ENCODE measurements at regions not wholly inside any gene's neighbourhood (a gene's known extent, or its start where the extent isn't known, plus 50 kb on each side); places are given as distances from the start of the nearest gene placed in this dataset.
A peak's percentile ranks its signal among the peaks of the same experiment; 100 is the strongest.

DNA sequence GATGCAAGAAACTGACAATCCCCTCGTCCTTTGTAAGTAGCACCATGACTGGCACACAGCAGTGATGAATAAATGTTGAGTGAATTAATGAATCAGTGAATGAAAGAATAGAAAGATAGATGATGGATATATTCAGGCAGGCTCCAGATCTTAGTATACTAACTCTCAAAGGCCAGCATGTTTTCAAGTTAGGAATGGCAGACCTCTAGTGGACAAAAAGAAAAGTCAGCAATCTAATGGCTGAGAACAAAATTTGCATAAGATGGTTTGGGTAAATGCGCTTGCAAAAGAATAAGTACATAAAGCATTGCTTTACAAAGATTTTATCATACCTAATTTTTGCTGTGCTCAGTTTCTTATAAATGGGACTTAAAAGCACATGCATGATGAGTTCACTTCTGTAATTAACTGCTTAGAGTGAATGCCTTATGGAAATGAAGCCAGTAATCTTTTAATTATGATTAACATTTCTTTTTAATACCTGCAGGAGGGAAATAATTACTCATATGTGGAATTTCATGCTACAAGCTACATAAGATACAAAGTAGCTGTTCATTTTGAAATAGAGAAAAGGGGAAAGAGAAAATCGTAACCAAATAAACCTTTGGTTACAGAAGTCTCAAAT is 126.9 kb upstream of the GPRIN3 start:
- ChIA-PET POLR2A (no interaction called here), CTCF (interaction anchor here (1.4 kb wide), 1 partner anchor 208 kb away, joined by 7 read pairs; no protein-coding TSS in a partner anchor)
- no peak for TF ChIP-seq TARDBP (IDR thresholded peaks at IDR 0.05)
- TF ChIP-seq FOXK2 (IDR thresholded peaks at IDR 0.05), result no peak
- TF ChIP-seq FOXM1 (IDR thresholded peaks at IDR 0.05; ENCODE audit: borderline replicate concordance), result no peak
- no peak for TF ChIP-seq SUZ12 (IDR thresholded peaks at IDR 0.05)
- no peak for TF ChIP-seq L3MBTL2 (conservative IDR thresholded peaks at IDR 0.05)
- TF ChIP-seq BHLHE40 (IDR thresholded peaks at IDR 0.05; ENCODE audit: borderline replicate concordance), result no peak
- peak; percentile 50 for DNase-seq (ENCODE audit: extremely low spot score)

DNA sequence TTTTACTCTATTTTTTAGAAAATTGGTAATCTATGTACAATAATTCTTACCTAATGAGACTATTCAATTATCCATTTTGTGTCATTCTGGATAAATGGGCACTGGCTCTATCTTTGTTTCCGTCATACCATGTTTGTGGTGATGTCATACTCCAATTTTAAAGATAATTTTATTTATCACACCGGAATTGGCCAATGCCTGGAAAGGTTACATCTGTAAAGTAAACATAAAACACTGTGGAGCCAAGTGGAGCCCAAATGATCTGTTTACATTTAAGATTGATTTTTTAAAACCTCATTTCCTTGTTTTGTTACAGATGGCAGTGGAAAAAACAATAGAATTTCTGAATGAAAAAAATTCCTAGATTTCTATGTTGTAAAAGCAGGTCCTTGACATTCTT is 120.2 kb upstream of the GPRIN3 start:
- TF ChIP-seq SP1 (IDR thresholded peaks at IDR 0.05) (no peak), HDGF (IDR thresholded peaks at IDR 0.05; ENCODE audit: borderline replicate concordance) (no peak), L3MBTL2 (conservative IDR thresholded peaks at IDR 0.05) (no peak), SUZ12 (IDR thresholded peaks at IDR 0.05) (no peak), BHLHE40 (IDR thresholded peaks at IDR 0.05; ENCODE audit: borderline replicate concordance) (no peak), FOXM1 (IDR thresholded peaks at IDR 0.05; ENCODE audit: borderline replicate concordance) (no peak), FOXA1 (IDR thresholded peaks at IDR 0.05) (no peak), NFRKB (IDR thresholded peaks at IDR 0.05) (no peak), CTBP1 (IDR thresholded peaks at IDR 0.05; ENCODE audit: borderline replicate concordance) (no peak), ELF4 (IDR thresholded peaks at IDR 0.05) (no peak), ZNF384 (IDR thresholded peaks at IDR 0.05) (no peak)
- POLR2A ChIA-PET, result no interaction called here
- no peak for DNase-seq (ENCODE audit: extremely low spot score)
- CTCF ChIA-PET, result no interaction called here

DNA sequence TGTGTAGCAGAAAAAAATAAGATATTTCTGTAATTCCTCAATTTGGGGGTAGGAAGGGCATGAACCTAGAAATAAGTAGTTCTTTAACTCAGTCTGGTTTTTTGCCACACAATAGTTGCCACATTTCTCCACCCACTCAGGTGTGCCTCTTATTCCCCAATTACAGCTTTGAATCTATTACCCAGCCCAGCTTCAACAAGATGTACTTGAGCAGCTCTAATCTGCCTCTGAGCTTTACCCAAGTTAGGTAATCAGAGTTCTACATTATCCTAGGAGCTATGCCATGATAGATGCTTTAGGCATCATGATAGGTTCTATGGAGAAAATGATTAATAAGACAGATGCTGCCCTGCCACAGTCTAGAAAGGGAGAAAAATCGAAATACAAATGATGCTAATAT is 117.4 kb upstream of the GPRIN3 start:
- ChIA-PET CTCF (no interaction called here), POLR2A (no interaction called here)
- TF ChIP-seq NFRKB (IDR thresholded peaks at IDR 0.05) (no peak), FOXA1 (IDR thresholded peaks at IDR 0.05) (no peak), SUZ12 (IDR thresholded peaks at IDR 0.05) (no peak), TARDBP (IDR thresholded peaks at IDR 0.05) (no peak), L3MBTL2 (conservative IDR thresholded peaks at IDR 0.05) (no peak), SP1 (IDR thresholded peaks at IDR 0.05) (no peak), ZNF384 (IDR thresholded peaks at IDR 0.05) (no peak), CTBP1 (IDR thresholded peaks at IDR 0.05; ENCODE audit: borderline replicate concordance) (no peak), ARNT (IDR thresholded peaks at IDR 0.05) (no peak), HDGF (IDR thresholded peaks at IDR 0.05; ENCODE audit: borderline replicate concordance) (no peak), FOXM1 (IDR thresholded peaks at IDR 0.05; ENCODE audit: borderline replicate concordance) (no peak), LEF1 (IDR thresholded peaks at IDR 0.05; ENCODE audit: borderline replicate concordance) (no peak)
- TF ChIP-seq, protein P1, sequence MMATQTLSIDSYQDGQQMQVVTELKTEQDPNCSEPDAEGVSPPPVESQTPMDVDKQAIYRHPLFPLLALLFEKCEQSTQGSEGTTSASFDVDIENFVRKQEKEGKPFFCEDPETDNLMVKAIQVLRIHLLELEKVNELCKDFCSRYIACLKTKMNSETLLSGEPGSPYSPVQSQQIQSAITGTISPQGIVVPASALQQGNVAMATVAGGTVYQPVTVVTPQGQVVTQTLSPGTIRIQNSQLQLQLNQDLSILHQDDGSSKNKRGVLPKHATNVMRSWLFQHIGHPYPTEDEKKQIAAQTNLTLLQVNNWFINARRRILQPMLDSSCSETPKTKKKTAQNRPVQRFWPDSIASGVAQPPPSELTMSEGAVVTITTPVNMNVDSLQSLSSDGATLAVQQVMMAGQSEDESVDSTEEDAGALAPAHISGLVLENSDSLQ (IDR thresholded peaks at IDR 0.05), result no peak
- DNase-seq (ENCODE audit: extremely low spot score), result no peak

DNA sequence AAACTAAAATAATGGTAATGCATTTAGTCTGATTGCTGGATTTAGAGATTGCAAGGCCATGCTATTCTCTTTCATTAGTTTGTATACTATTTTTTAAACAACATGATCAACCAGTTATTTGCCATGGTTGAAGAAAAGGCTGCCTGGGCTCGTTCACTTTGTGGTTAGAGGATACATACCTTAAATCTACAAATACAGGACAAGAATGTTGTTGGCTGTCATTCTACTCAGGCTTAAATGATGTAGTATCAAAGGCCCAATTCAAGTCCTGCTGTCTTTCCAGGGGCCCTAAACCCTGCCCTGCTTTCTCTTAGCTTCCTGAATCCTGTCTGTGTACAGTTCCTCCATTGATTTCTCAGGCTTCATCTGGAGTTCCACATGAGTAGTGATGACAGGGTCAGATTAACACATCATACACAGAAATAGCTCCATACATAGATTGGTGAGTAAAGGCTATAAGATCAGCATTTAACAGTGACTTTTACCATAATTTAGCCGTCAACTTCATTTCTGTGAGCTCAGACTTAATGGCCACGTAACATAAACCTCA is 114.9 kb upstream of the GPRIN3 start:
- DNase-seq (ENCODE audit: extremely low spot score), result no peak
- no peak for TF ChIP-seq SP1 (IDR thresholded peaks at IDR 0.05)
- no peak for TF ChIP-seq ELF4 (IDR thresholded peaks at IDR 0.05)
- TF ChIP-seq, protein P1 (IDR thresholded peaks at IDR 0.05), result no peak
- TF ChIP-seq BHLHE40 (IDR thresholded peaks at IDR 0.05; ENCODE audit: borderline replicate concordance), result no peak
- no peak for TF ChIP-seq FOXA1 (IDR thresholded peaks at IDR 0.05)
- no peak for TF ChIP-seq SUZ12 (IDR thresholded peaks at IDR 0.05)
- ChIA-PET CTCF (no interaction called here), POLR2A (no interaction called here)

DNA sequence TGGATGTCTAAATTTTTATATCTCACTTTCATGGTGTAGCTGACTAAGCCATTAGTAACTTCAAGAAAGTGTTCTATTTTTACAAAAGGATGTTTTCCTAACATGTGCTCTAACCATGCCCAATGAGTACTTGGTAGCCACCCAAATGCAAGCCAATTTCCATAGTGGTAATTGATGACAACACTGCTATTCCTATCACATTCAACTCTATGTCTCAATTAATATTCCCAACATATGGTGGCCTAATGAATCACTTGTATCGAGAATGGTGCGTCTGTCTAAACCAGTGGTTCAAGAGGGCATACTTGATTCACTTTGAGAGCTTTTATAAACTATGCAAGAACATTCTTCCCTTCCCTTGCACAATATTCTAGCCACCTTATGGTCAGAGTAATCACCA is 112.9 kb upstream of the GPRIN3 start:
- no peak for TF ChIP-seq HDGF (IDR thresholded peaks at IDR 0.05; ENCODE audit: borderline replicate concordance)
- TF ChIP-seq SUZ12 (IDR thresholded peaks at IDR 0.05), result no peak
- TF ChIP-seq, protein P1 (IDR thresholded peaks at IDR 0.05), result no peak
- TF ChIP-seq FOXK2 (IDR thresholded peaks at IDR 0.05), result no peak
- no peak for TF ChIP-seq BHLHE40 (IDR thresholded peaks at IDR 0.05; ENCODE audit: borderline replicate concordance)
- no peak for TF ChIP-seq ELF4 (IDR thresholded peaks at IDR 0.05)
- no peak for TF ChIP-seq NFRKB (IDR thresholded peaks at IDR 0.05)
- no peak for TF ChIP-seq ZNF384 (IDR thresholded peaks at IDR 0.05)
- no peak for TF ChIP-seq CTBP1 (IDR thresholded peaks at IDR 0.05; ENCODE audit: borderline replicate concordance)
- TF ChIP-seq ARNT (IDR thresholded peaks at IDR 0.05), result no peak
- TF ChIP-seq LEF1 (IDR thresholded peaks at IDR 0.05; ENCODE audit: borderline replicate concordance), result no peak
- no peak for TF ChIP-seq SP1 (IDR thresholded peaks at IDR 0.05)
- TF ChIP-seq FOXM1 (IDR thresholded peaks at IDR 0.05; ENCODE audit: borderline replicate concordance), result no peak
- TF ChIP-seq FOXA1 (IDR thresholded peaks at IDR 0.05), result no peak
- TF ChIP-seq TARDBP (IDR thresholded peaks at IDR 0.05), result no peak
- ChIA-PET CTCF (no interaction called here), POLR2A (interaction anchor here (0.8 kb wide), 1 partner anchor 582 kb away, joined by 3 read pairs; no protein-coding TSS in a partner anchor)
- DNase-seq (ENCODE audit: extremely low spot score), result no peak

DNA sequence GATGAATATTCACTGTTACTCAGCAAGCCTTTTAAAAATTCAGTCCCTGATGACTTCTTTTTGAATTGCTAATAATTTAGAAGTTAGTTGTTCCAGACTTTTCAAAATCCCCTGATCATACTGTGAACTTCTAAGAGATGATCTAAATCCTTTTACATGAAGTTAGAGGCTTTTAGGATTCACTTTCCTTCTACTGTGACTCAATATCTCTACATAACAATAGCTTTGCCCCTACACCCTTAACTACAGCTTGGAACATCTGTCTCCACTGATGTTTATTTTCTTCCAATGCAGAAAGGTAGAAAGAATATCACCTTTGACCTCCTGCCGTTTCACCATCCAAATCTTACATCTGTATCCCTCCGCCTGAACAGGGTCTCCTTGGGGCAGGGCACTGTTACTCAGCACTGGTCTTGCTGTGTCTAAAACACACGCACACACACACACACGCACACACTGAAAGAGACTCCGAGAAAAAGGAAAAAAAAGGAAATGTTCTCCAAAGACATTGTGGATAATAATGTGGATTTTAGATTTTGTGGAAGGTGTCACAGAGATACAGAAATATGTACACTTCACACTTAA is 111.6 kb upstream of the GPRIN3 start:
- CTCF ChIA-PET, result no interaction called here
- no peak for DNase-seq (ENCODE audit: extremely low spot score)
- POLR2A ChIA-PET, result no interaction called here
- TF ChIP-seq NFRKB (IDR thresholded peaks at IDR 0.05) (no peak), CTBP1 (IDR thresholded peaks at IDR 0.05; ENCODE audit: borderline replicate concordance) (no peak), FOXK2 (IDR thresholded peaks at IDR 0.05) (no peak)
